ENCODE measurements at regions not wholly inside any gene's neighbourhood (a gene's known extent, or its start where the extent isn't known, plus 50 kb on each side); places are given as distances from the start of the nearest gene placed in this dataset.

DNA sequence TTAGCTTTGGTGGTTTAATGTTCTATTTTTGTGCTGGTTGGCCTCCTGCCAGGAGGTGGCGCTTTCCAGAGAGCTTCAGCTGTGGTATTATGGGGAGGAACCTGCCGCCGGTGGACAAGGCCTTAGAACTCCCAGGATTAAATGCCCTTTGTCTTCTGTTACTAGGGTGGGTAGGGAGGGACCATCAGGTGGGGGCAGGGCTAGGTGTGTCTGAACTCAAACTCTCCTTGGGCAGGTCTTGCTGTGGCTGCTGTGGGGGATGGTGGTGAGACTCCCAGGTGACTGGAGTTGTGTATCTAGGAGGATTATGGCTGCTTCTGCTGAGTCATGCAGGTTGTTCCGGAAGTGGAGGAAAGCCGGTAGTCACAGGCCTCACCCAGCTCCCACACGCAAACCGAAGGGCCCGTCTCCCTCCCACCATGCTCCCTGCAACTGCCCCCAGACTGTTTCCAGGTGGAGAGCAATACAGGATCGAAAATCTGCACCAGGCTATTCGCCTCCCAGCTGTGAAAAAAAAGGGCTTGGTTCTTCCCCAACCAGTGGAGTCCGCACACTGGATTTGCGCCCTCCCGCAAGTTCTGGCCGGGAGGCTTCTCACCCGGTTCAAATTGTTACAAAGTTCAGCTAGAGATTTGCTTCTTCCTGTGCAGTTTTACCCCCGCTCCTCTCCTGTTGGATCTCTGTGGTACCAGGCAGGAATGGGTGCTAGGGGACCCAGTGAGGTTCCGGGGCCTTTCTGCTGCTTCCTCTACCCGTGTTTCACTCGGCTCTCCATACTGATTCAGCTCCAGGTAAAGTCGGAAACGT is 220.5 kb downstream of the CENPF start:
- no peaks in the 10 kb centered on the region for H3K4me1 Mint-ChIP-seq
- no peaks in the 10 kb centered on the region for H3K36me3 Mint-ChIP-seq (ENCODE audit: low read depth)
- no peak overlapping the region for H3K4me3 Mint-ChIP-seq
- DNase-seq (ENCODE audit: low read depth, low spot score), result no peak
- TF ChIP-seq, protein P1, sequence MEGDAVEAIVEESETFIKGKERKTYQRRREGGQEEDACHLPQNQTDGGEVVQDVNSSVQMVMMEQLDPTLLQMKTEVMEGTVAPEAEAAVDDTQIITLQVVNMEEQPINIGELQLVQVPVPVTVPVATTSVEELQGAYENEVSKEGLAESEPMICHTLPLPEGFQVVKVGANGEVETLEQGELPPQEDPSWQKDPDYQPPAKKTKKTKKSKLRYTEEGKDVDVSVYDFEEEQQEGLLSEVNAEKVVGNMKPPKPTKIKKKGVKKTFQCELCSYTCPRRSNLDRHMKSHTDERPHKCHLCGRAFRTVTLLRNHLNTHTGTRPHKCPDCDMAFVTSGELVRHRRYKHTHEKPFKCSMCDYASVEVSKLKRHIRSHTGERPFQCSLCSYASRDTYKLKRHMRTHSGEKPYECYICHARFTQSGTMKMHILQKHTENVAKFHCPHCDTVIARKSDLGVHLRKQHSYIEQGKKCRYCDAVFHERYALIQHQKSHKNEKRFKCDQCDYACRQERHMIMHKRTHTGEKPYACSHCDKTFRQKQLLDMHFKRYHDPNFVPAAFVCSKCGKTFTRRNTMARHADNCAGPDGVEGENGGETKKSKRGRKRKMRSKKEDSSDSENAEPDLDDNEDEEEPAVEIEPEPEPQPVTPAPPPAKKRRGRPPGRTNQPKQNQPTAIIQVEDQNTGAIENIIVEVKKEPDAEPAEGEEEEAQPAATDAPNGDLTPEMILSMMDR (conservative IDR thresholded peaks at IDR 0.05), result no peak
- peaks cover 6% of the 10 kb centered on the region for H3K9me3 Mint-ChIP-seq
- H3K27ac Mint-ChIP-seq (ENCODE audit: unreplicated experiment), result no peak overlapping the region
- H3K27me3 Mint-ChIP-seq (ENCODE audit: low read depth), result no peaks in the 10 kb centered on the region

GRCh38 chr1:214824763-214825162 is 221.8 kb downstream of the CENPF start:
- no peak overlapping the region for H3K27ac Mint-ChIP-seq (ENCODE audit: unreplicated experiment)
- H3K4me3 Mint-ChIP-seq, result no peak overlapping the region
- H3K27me3 Mint-ChIP-seq (ENCODE audit: low read depth), result no peaks in the 10 kb centered on the region
- DNase-seq (ENCODE audit: low read depth, low spot score), result no peak
- TF ChIP-seq, protein P1 (conservative IDR thresholded peaks at IDR 0.05), result no peak
- no peaks in the 10 kb centered on the region for H3K36me3 Mint-ChIP-seq (ENCODE audit: low read depth)
- no peaks in the 10 kb centered on the region for H3K4me1 Mint-ChIP-seq
- H3K9me3 Mint-ChIP-seq, result peaks cover 3% of the 10 kb centered on the region

DNA sequence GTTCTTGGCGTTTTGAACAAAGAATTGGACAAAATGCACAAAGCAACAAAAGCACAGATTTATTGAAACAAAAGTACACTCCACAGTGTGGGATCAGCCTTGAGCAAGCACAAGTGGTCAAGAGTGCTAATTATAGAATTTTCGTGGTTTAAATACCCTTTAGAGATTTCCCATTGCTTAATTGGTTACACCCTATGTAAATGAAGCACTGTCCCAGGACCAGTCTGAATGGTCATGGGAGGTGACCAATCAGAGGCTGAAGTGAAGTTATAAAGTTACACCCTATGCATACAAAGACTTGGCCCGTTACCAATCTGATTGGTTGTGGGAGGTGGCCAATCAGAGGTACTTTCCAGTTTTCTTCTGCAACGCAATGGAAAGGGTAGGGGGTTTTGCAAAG is 223.6 kb downstream of the CENPF start:
- Mint-ChIP-seq H3K27me3 (ENCODE audit: low read depth) (no peaks in the 10 kb centered on the region), H3K4me1 (no peaks in the 10 kb centered on the region), H3K27ac (ENCODE audit: unreplicated experiment) (no peak overlapping the region), H3K4me3 (no peak overlapping the region), H3K36me3 (ENCODE audit: low read depth) (no peaks in the 10 kb centered on the region), H3K9me3 (peaks cover 3% of the 10 kb centered on the region)
- no peak for DNase-seq (ENCODE audit: low read depth, low spot score)
- TF ChIP-seq, protein P1 (conservative IDR thresholded peaks at IDR 0.05), result no peak

DNA sequence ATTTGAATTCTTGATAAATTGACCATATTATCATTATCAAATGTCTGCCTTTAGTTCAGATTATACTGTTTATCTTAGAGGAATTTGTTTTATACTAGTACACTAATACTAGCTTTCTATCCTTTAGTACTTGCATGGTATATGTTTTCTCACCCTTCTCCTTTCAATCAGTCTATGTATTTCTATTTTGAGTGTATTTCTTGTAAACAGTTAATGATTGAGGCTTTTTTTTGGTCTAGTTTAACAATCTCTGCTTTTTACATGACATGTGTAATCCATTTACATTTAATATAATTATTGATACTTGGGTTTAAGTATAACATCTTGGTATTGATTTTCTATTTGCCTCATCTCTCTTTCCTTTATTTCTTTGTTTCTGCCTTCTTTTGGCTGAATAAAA is 224.9 kb downstream of the CENPF start:
- H3K9me3 Mint-ChIP-seq, result peaks cover 3% of the 10 kb centered on the region
- H3K27ac Mint-ChIP-seq (ENCODE audit: unreplicated experiment), result no peak overlapping the region
- H3K4me3 Mint-ChIP-seq, result no peak overlapping the region
- no peaks in the 10 kb centered on the region for H3K36me3 Mint-ChIP-seq (ENCODE audit: low read depth)
- TF ChIP-seq, protein P1 (conservative IDR thresholded peaks at IDR 0.05), result no peak
- DNase-seq (ENCODE audit: low read depth, low spot score), result no peak
- H3K27me3 Mint-ChIP-seq (ENCODE audit: low read depth), result no peaks in the 10 kb centered on the region
- H3K4me1 Mint-ChIP-seq, result no peaks in the 10 kb centered on the region

- Mint-ChIP-seq H3K9me3 (peaks cover 2% of the 10 kb centered on the region), H3K4me3 (no peak overlapping the region), H3K27me3 (ENCODE audit: low read depth) (no peaks in the 10 kb centered on the region), H3K27ac (ENCODE audit: unreplicated experiment) (no peak overlapping the region), H3K4me1 (no peaks in the 10 kb centered on the region), H3K36me3 (ENCODE audit: low read depth) (no peaks in the 10 kb centered on the region)
- TF ChIP-seq, protein P1 (conservative IDR thresholded peaks at IDR 0.05), result no peak
- DNase-seq (ENCODE audit: low read depth, low spot score), result no peak
These were observed 227.9 kb downstream of the CENPF start for GRCh38 chr1:214830941-214831340.

All from neural crest cell (in vitro differentiated cells).